ENCODE measurements at regions not wholly inside any gene's neighbourhood (a gene's known extent, or its start where the extent isn't known, plus 50 kb on each side); places are given as distances from the start of the nearest gene placed in this dataset.

DNA sequence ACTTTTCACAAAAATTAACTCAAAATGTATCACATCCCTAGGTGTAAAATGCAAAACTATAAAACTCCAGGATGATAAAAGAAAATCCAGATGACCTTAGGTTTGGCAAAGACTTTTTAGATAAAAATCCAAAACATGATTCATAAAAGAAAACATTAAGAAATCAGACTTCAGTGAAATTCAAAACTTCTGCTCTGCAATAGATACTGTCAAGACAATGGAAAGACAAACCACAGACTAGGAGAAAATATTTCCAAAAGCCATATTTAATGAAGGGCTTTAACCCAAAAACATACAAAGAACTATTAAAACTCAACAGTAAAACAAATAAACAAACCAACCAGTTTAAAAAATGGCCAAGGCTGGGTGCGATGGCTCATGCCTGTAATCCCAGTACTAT, 173.6 kb upstream of the SPOPL start:
- H3K9ac ChIP-seq (replicated peaks; ENCODE audit: extremely low read depth, insufficient read depth, low read length): no peak overlapping the region
- TF ChIP-seq CTCF (IDR thresholded peaks at IDR 0.05; ENCODE audit: extremely low read depth in 1 of 2, insufficient read depth in 1 of 2, low read depth in 1 of 2, low read length in 2 of 2) (no peak), MAX (IDR thresholded peaks at IDR 0.05; ENCODE audit: insufficient read depth, insufficient read length) (no peak), POLR2AphosphoS5 (IDR thresholded peaks at IDR 0.05; ENCODE audit: insufficient read depth, low read depth, low read length) (no peak), EZH2 (IDR thresholded peaks at IDR 0.05; ENCODE audit: borderline replicate concordance, low read depth, low read length, severe bottlenecking) (no peak), GATA2 (IDR thresholded peaks at IDR 0.05; ENCODE audit: insufficient read depth, insufficient read length, low read depth, low read length) (no peak), JUN (IDR thresholded peaks at IDR 0.05; ENCODE audit: borderline replicate concordance, insufficient read depth, insufficient read length, low read depth) (no peak), FOS (IDR thresholded peaks at IDR 0.05; ENCODE audit: borderline replicate concordance, insufficient read depth, low read length) (no peak), POLR2A (IDR thresholded peaks at IDR 0.05; ENCODE audit: low read depth, low read length) (no peak), MYC (IDR thresholded peaks at IDR 0.05; ENCODE audit: low read depth, low read length) (no peak)
- no peak overlapping the region for H3K27ac ChIP-seq (ENCODE audit: insufficient read depth, low read depth, low read length)
- no peaks in the 10 kb centered on the region for H4K20me1 ChIP-seq (replicated peaks; ENCODE audit: control insufficient read depth, extremely low read depth, insufficient read depth, low read length)
- dilution Hi-C loops (cut with MboI; ENCODE audit: extremely low pct_ligation_motif_present, low sequenced_read_pairs) (no loop called here), intact Hi-C loops (cut with micrococcal nuclease) (no loop called here)
- H3K27me3 ChIP-seq (ENCODE audit: control insufficient read depth in 2 of 2, insufficient read depth in 2 of 2, low read length in 2 of 2): no peaks in the 10 kb centered on the region
- H3K9me3 ChIP-seq (replicated peaks; ENCODE audit: control insufficient read depth, insufficient read depth, low read length): no peaks in the 10 kb centered on the region
- ChIA-PET POLR2A (no interaction called here), CTCF (no interaction called here)
- no peak overlapping the region for H2AFZ ChIP-seq (ENCODE audit: low read depth, low read length)
- H3K79me2 ChIP-seq (ENCODE audit: control insufficient read depth, insufficient read depth, low read length): no peaks in the 10 kb centered on the region
- no peak for DNase-seq (ENCODE audit: low read depth, low spot score)
- no peak overlapping the region for H3K4me2 ChIP-seq (ENCODE audit: insufficient read depth, low read length)
- H3K9me1 ChIP-seq (replicated peaks; ENCODE audit: control insufficient read depth, extremely low read depth, insufficient read depth, low read length): no peaks in the 10 kb centered on the region
- no peak for FAIRE-seq
- BruUV-seq (replicated peaks): no TSS peak
- no peak overlapping the region for H3K4me3 ChIP-seq (replicated peaks in 1 of 3; ENCODE audit: insufficient read depth in 1 of 3, low read depth in 1 of 3, low read length in 3 of 3)
- H3K36me3 ChIP-seq (ENCODE audit: control insufficient read depth in 2 of 2, extremely low read depth in 1 of 2, insufficient read depth in 2 of 2, low read length in 2 of 2): no peaks in the 10 kb centered on the region
- no peaks in the 10 kb centered on the region for H3K4me1 ChIP-seq (ENCODE audit: control insufficient read depth, extremely low read depth, insufficient read depth, low read length)

Measured in endothelial cell of umbilical vein (primary cell).